HG03354 (cell line): ENCODE measurements at regions not wholly inside any gene's neighbourhood (a gene's known extent, or its start where the extent isn't known, plus 50 kb on each side); places are given as distances from the start of the nearest gene placed in this dataset.

Experiments used
- ATAC-seq: cut with Tn5 transposase; IDR thresholded peaks from one replicate; pipeline ENCODE4 v1.9.1; 2021; ENCODE audit warnings: mild to moderate bottlenecking; ENCODE audit not compliant: unreplicated experiment, poor library complexity, severe bottlenecking

GRCh38 chr4:116486401-116486800 lies 599.0 kb downstream of the TRAM1L1 start:
- no peak for ATAC-seq

DNA sequence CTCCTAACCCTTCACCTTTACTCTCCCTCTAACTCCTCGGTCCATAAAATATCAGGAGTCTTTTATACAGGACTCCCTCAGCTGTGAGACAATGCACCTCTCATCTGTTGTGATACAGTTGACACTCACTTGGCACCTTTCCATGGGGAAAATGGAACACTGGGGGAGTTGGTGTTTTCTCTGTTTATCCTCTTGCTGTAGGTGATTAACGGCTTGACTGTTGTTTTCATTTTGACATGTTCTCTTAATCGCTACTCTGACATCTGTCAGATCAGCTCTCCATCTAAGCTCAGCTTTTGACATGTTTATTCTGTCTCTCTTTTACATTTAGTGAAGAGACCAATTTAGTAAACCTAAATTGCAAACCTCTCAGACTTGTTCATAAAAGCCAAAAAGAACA lies 604.8 kb downstream of the TRAM1L1 start:
- ATAC-seq: no peak

DNA sequence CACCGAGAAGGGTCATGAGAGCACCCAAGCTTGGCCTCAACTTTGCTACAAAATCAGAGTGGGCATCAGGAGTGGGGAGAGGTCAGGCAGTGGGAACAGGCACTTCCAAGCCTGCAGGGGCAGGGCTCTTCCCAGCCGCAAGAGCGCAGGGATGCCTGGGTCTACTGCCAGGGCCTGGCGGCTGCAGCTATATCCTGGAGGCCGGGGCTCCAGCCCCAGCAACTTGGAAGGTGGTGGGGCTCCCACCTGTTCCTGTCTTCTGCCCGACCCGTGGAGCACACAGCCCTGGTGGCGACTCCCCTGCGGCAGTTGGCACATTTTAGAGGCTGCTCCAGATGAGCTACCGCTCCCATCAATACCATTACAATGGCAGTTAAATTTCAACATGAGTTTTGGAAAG lies 607.0 kb downstream of the TRAM1L1 start:
- no peak for ATAC-seq

DNA sequence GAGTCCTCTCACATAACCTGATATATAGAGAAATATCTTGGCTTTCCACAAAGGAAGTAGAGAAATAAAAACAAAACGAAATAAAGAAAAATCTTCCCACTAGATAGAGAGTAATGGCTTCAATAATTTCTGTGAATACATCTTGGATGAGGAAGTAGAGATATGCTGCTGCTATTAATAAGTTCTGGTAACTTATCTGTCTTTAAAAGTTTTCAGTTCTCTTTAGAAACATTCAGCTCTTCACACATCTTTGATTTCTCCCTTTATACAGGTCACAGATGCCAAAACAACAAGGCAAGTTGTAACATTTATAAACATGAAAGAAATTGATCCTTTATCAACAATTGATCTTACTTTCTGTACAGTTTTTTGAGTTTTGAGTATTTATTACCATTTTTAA lies 615.8 kb downstream of the TRAM1L1 start:
- ATAC-seq: no peak

DNA sequence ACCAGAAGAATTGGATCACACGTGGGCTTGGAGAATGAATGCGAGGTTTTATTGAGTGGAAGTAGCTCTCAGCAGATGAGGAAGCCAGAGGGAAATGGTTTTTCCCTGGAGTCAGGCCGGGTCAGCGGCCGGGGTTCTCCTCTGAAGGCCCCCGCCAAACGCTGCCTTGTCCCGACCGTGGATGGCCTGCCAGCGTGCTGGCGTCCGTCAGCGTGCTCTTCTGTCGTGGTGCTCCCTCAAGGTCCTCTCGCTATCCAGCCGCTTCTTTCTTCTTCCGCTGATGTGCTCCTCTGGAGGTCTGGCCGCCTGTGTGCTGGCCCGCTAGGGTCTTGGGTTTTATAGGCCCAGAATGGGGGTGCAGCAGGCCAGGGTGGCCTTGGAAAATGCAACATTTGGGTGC lies 632.2 kb downstream of the TRAM1L1 start:
- ATAC-seq: no peak

- no peak for ATAC-seq
Measured at GRCh38 chr4:116449764-116450163, 635.6 kb downstream of the TRAM1L1 start.

DNA sequence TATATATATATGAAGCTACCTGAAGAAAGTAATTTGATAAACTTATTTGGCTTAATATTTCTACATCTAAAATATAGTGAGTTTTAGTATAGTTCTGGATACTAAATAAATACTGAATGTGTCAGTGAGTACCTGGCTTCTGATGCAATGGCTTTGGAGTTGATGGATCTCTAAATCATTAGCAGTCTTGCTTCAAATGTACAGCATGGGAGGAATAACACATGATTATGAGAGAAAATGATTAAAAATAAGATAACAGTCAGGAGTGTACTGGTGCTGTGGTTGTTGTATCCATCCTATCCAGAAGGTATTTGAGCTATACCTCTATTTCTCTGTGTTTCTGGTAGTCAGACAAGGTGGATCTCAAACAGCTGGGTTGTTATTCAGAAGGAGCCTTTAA lies 641.3 kb downstream of the TRAM1L1 start:
- no peak for ATAC-seq

DNA sequence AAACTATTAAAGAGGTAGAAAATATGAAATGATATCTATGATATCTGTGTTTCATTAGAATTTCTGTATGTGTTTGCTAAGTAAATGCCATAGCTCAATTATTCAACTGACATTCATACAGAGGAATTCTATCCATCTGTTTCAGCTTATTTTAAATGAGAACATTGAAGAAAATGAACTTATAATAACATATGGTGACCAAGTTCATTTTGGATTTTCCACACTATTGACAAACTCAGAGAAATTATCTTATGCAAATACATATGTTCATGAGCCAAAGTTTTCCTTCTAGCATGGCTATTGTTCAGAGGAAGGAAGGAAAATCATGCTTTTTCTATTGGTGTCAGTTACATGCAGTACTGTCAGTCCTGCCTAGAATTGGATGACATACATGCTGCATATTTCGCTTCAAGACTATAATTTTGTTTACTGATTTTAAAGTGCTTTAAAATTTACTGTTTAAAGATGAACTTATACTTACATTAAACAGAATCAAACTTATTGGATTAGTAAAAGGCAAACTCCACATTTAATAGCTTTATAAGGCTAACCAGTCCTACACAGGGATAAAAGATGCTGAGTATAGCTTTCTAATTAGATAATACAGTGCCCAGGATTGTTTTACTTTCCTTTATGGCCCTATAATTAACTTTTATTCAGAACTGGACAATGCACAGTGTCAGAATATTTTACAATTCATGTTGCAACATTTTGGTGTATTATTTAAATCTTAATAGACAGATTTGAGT lies 646.2 kb downstream of the TRAM1L1 start:
- no peak for ATAC-seq

- ATAC-seq: no peak
Measured at GRCh38 chr4:116438417-116438816, 647.0 kb downstream of the TRAM1L1 start.

DNA sequence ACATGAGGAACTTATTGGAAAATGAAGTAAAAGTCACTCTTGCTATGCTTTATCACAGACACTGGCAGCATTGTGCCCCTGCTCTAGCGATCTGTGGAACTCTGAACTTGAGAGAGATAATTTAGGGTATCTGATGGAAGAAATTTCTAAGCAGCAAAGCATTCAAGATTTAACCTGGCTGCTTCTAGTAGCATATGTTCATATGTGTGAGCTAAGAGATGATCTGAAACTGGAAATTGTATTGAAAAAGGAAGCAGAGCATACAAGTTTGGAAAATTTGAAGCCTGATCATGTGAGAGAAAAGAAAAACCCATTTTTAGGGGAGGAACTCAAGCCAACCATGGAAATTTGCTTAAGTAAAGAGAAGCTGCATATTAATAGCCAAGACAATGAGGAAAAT lies 657.7 kb downstream of the TRAM1L1 start:
- ATAC-seq: no peak

DNA sequence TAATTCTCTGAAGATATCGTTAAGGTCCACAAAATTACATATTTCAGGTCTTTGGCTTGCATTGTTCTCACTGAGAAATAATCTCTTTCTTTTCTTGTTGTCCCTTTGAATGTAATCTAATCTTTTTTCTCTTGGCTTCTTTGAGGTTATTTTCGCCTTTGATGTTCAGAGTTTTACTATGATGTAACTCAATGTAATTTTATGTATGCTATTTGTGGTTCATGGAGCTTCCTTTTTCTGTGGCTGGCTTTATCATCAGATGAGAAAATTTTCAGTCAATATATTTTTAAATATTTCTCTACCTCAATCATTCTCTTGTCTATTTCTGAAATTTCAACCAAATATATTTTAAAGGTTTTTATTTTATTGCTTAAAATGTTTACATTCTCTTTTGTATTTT lies 672.2 kb downstream of the TRAM1L1 start:
- no peak for ATAC-seq

- ATAC-seq: no peak
Measured at GRCh38 chr4:116401293-116401692, 684.1 kb downstream of the TRAM1L1 start.

GRCh38 chr4:116400480-116400879 lies 684.9 kb downstream of the TRAM1L1 start:
- ATAC-seq: no peak

DNA sequence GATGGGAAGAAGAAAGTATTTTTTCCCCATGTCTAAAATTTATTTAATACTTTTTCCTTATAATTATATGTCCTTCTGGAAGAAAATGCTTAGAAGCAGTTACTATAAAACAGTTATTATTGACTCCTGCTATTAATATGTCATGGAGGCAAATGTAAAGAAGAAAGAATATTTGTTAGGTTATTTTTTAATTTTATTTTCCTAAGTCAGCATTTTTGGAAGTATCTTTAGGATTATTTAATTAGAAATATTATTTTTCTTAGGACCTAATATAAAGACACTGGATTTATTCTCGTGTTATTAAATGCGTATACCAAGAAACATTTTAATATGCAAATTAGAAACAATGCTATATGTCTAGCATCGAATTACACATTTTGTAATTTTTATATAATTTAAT lies 687.7 kb downstream of the TRAM1L1 start:
- no peak for ATAC-seq

- no peak for ATAC-seq
Measured at GRCh38 chr4:116397291-116397690, 688.1 kb downstream of the TRAM1L1 start.

DNA sequence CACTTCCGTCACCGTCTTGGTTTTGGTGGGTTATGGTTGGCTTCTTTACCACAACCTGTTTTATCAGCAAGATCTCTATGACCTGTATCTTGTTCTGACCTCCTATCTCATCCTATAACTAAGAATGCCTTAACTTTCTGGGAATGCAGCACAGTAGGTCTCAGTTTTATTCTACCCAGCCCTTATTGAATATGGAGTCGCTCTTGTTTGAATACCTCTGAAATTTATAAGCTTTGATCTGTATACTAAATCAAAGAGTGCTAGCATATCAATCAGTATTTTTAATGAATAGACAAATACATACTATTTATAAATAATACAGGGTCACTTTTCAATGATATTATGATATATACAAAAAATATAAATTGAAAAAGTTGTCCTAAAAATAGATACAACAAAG lies 690.0 kb downstream of the TRAM1L1 start:
- ATAC-seq: no peak

DNA sequence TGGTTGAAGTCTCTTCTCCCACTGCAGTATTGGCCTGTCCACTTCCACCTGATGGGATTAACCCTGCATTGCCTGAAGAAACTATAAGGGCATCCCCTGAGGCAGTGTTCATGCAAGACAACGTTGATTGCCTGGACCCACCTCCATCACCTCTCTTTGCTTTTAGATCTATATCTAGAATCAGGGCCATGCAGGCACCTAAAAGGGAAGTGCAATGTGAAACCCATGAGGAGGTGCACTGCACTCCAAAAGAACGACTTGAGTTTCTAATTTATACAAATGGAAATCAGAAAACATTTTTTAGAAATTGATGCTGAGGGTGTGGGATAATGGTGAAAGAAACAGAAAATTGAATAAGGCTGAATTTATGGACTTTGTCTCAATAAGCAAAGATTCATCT lies 694.4 kb downstream of the TRAM1L1 start:
- ATAC-seq: no peak

- no peak for ATAC-seq
Measured at GRCh38 chr4:116389139-116389538, 696.2 kb downstream of the TRAM1L1 start.

DNA sequence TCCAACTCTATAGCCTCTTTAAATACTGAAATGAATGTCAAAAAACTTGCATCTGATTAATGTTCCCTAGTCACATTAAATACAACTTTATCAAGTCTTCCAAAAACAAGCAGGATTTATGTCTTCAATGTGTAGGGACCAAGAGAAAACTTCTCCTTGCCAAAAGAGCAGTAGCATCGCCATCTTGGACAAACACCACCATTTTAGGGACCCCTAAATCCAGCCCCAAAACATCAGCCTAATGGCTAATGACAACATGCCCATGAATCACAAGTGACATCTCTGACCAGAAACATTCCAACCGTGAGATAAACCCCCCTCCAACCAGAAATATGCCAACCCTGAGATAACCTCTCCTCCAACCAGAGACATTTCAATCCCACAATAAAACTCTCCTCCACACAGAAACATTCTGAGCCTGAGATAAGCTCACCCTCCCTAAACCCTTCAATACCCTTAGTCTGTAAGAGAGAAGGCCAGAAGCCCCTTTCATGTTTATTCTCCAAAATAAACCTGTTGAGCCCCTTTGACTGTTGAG lies 697.4 kb downstream of the TRAM1L1 start:
- no peak for ATAC-seq

GRCh38 chr4:116386856-116387255 lies 698.5 kb downstream of the TRAM1L1 start:
- no peak for ATAC-seq

GRCh38 chr4:116385583-116385982 lies 699.8 kb downstream of the TRAM1L1 start:
- ATAC-seq: no peak

GRCh38 chr4:116374815-116375214 lies 710.6 kb downstream of the TRAM1L1 start:
- ATAC-seq: no peak
